IMR-90 (cell line): ENCODE measurements at regions not wholly inside any gene's neighbourhood (a gene's known extent, or its start where the extent isn't known, plus 50 kb on each side); places are given as distances from the start of the nearest gene placed in this dataset.

ENCODE experiments used
- ATAC-seq: fragments of 200-7000 bp; cut with Tn5 transposase; 2 replicates; pipeline ENCODE4 v1.9.1; 2020; ENCODE audit warnings: low read depth, mild to moderate bottlenecking, moderate library complexity
- BruUV-seq: library from RNA; stranded (reverse); fragments of 400-500 nt; replicated peaks from 2 replicates; lab custom pipeline; 2021; lab: Mats Ljungman, UMichigan
- CTCF ChIA-PET: fragments of 300-600 bp; formaldehyde crosslinking; extraction: SDS; loops from one replicate; lab custom pipeline; 2021; ENCODE audit warnings: antibody characterized with exemption; lab: Yijun Ruan, JAX
- POLR2A ChIA-PET: fragments of 300-600 bp; sonication (Branson Sonifier 250); formaldehyde crosslinking; loops from one replicate; lab custom pipeline; 2022; ENCODE audit warnings: antibody characterized with exemption; ENCODE audit not compliant: unreplicated experiment; lab: Charles Lee
- DNase-seq: peaks from one replicate; pipeline ENCODE4 v3.0.0; 2013
- H2AFZ ChIP-seq: replicated peaks from 2 replicates; pipeline ENCODE3; 2013; ENCODE audit warnings: low read length, mild to moderate bottlenecking; ENCODE audit not compliant: poor library complexity
- H2AK5ac ChIP-seq: 2 replicates; pipeline ENCODE4 v1.6.1; 2013; ENCODE audit warnings: low read depth, low read length, inconsistent platforms
- H2AK9ac ChIP-seq: replicated peaks from 2 replicates; pipeline ENCODE3; 2013; ENCODE audit warnings: mild to moderate bottlenecking, low read depth, low read length, moderate library complexity; ENCODE audit not compliant: poor library complexity
- H2BK120ac ChIP-seq: 2 replicates; pipeline ENCODE4 v1.6.1; 2013; ENCODE audit warnings: low read depth, low read length, inconsistent platforms
- H2BK15ac ChIP-seq: 3 replicates; pipeline ENCODE4 v1.6.1; 2013; ENCODE audit warnings: low read depth, low read length, inconsistent platforms
- H2BK20ac ChIP-seq: 2 replicates; pipeline ENCODE4 v1.6.1; 2013; ENCODE audit warnings: low read depth, mild to moderate bottlenecking, inconsistent platforms, low read length, moderate library complexity
- H2BK5ac ChIP-seq: 2 replicates; pipeline ENCODE4 v1.6.1; 2013; ENCODE audit warnings: mild to moderate bottlenecking, low read depth, low read length, inconsistent platforms; ENCODE audit not compliant: poor library complexity, severe bottlenecking
- H3K14ac ChIP-seq: replicated peaks from 2 replicates; pipeline ENCODE4 v1.6.1; 2013; ENCODE audit warnings: low read depth, low read length, inconsistent platforms
- H3K18ac ChIP-seq: 2 replicates; pipeline ENCODE4 v1.6.1; 2013; ENCODE audit warnings: low read depth, low read length, control low read depth
- H3K23ac ChIP-seq: 2 replicates; pipeline ENCODE4 v1.6.1; 2013; ENCODE audit warnings: low read depth, low read length, inconsistent platforms
- H3K27ac ChIP-seq: 2 replicates; pipeline ENCODE4 v1.5.1; 2013; ENCODE audit warnings: mild to moderate bottlenecking, control low read depth, low read length; ENCODE audit not compliant: insufficient read depth
- H3K27me3 ChIP-seq: 2 replicates; pipeline ENCODE4 v1.6.1; 2013; ENCODE audit warnings: low read length; ENCODE audit not compliant: control insufficient read depth, insufficient read depth
- H3K36me3 ChIP-seq: 2 replicates; pipeline ENCODE4 v1.6.1; 2013; ENCODE audit warnings: low read length, mixed read lengths; ENCODE audit not compliant: control insufficient read depth, insufficient read depth
- H3K4ac ChIP-seq: 2 replicates; pipeline ENCODE4 v1.6.1; 2013; ENCODE audit warnings: low read depth, low read length, inconsistent platforms
- H3K4me1 ChIP-seq: 2 replicates; pipeline ENCODE4 v1.6.1; 2013; ENCODE audit warnings: low read length, mixed read lengths; ENCODE audit not compliant: control insufficient read depth, insufficient read depth
- H3K4me2 ChIP-seq: 2 replicates; pipeline ENCODE4 v1.6.1; 2013; ENCODE audit warnings: low read depth, mild to moderate bottlenecking, control low read depth, low read length, moderate library complexity
- H3K4me3 ChIP-seq: 2 replicates; pipeline ENCODE4 v1.5.1; 2013; ENCODE audit warnings: low read depth, mild to moderate bottlenecking, control low read depth, low read length, moderate library complexity; ENCODE audit not compliant: insufficient read depth
- H3K56ac ChIP-seq: 2 replicates; pipeline ENCODE4 v1.6.1; 2013; ENCODE audit warnings: low read length, inconsistent platforms; ENCODE audit not compliant: insufficient read depth; ENCODE audit errors: extremely low read depth
- H3K79me1 ChIP-seq, 2 experiments: 2 replicates each; pipeline ENCODE4 v1.6.1; 2013; ENCODE audit warnings: low read length in 2 of 2, inconsistent platforms in 1 of 2, low read depth in 1 of 2
- H3K9ac ChIP-seq: 2 replicates; pipeline ENCODE4 v1.6.1; 2013; ENCODE audit warnings: low read depth, low read length, control low read depth
- H3K9me1 ChIP-seq: 2 replicates; pipeline ENCODE4 v1.6.1; 2013; ENCODE audit warnings: low read length, inconsistent platforms; ENCODE audit not compliant: insufficient read depth
- H3K9me3 ChIP-seq: 2 replicates; pipeline ENCODE4 v1.6.1; 2013; ENCODE audit warnings: low read length; ENCODE audit not compliant: control insufficient read depth, insufficient read depth
- H4K20me1 ChIP-seq: 2 replicates; pipeline ENCODE4 v1.6.1; 2013; ENCODE audit warnings: low read length, inconsistent platforms; ENCODE audit not compliant: insufficient read depth
- H4K5ac ChIP-seq: 2 replicates; pipeline ENCODE4 v1.6.1; 2013; ENCODE audit warnings: mild to moderate bottlenecking, low read depth, low read length, control low read depth
- H4K8ac ChIP-seq, 2 experiments: 2 replicates each; pipeline ENCODE4 v1.6.1; 2013; ENCODE audit warnings: low read depth in 2 of 2, low read length in 2 of 2, control low read depth in 1 of 2, inconsistent platforms in 1 of 2
- H4K91ac ChIP-seq: 2 replicates; pipeline ENCODE4 v1.6.1; 2013; ENCODE audit warnings: low read depth, low read length, inconsistent platforms; ENCODE audit not compliant: insufficient read depth
- BHLHE40 ChIP-seq: fragments of 150-350 bp; IDR thresholded peaks from 2 replicates; pipeline ENCODE4 v1.6.1; 2016; ENCODE audit warnings: mild to moderate bottlenecking, low read depth, low read length
- CEBPB ChIP-seq: IDR thresholded peaks from 2 replicates; pipeline ENCODE4 v1.6.1; 2012; ENCODE audit warnings: low read depth, low read length, improper control_type of control experiment
- CHD1 ChIP-seq: IDR thresholded peaks from 2 replicates; pipeline ENCODE4 v1.6.1; 2012; ENCODE audit warnings: low read depth, low read length, improper control_type of control experiment
- FOS ChIP-seq: fragments of 150-350 bp; IDR thresholded peaks from 2 replicates; pipeline ENCODE4 v1.6.1; 2016; ENCODE audit warnings: low read depth, low read length
- MAFK ChIP-seq: IDR thresholded peaks from 2 replicates; pipeline ENCODE4 v1.6.1; 2012; ENCODE audit warnings: low read depth, low read length, improper control_type of control experiment
- MAZ ChIP-seq: IDR thresholded peaks from 2 replicates; pipeline ENCODE4 v1.6.1; 2012; ENCODE audit warnings: low read depth, mild to moderate bottlenecking, low read length, improper control_type of control experiment, moderate library complexity, borderline replicate concordance
- MXI1 ChIP-seq: IDR thresholded peaks from 2 replicates; pipeline ENCODE4 v1.6.1; 2012; ENCODE audit warnings: low read depth, mild to moderate bottlenecking, low read length, moderate library complexity, borderline replicate concordance
- NFE2L2 ChIP-seq: fragments of 150-350 bp; IDR thresholded peaks from 2 replicates; pipeline ENCODE4 v1.6.1; 2016; ENCODE audit warnings: low read depth, mild to moderate bottlenecking, low read length
- POLR2A ChIP-seq: IDR thresholded peaks from 2 replicates; pipeline ENCODE4 v1.6.1; 2012; ENCODE audit warnings: mild to moderate bottlenecking, low read depth, low read length
- RAD21 ChIP-seq: IDR thresholded peaks from 2 replicates; pipeline ENCODE4 v1.6.1; 2012; ENCODE audit warnings: low read length, improper control_type of control experiment
- RCOR1 ChIP-seq: IDR thresholded peaks from 2 replicates; pipeline ENCODE4 v1.6.1; 2012; ENCODE audit warnings: mild to moderate bottlenecking, low read length, improper control_type of control experiment; ENCODE audit not compliant: insufficient replicate concordance
- RFX5 ChIP-seq: IDR thresholded peaks from 2 replicates; pipeline ENCODE4 v1.8.0; 2012; ENCODE audit warnings: low read depth, mild to moderate bottlenecking, low read length, moderate library complexity
- SMC3 ChIP-seq: fragments of 150-350 bp; IDR thresholded peaks from 2 replicates; pipeline ENCODE4 v1.6.1; 2016; ENCODE audit warnings: low read depth, mild to moderate bottlenecking, antibody characterized with exemption, low read length, moderate library complexity
- WGBS, 2 experiments: methylation state at CpG; one replicate each; pipeline versions ENCODE4 v1.1.5 to v1.1.7; 2013; ENCODE audit warnings: missing lambda C conversion rate in 2 of 2; ENCODE audit not compliant: insufficient read length in 1 of 2; ENCODE audit errors: extremely low coverage in 2 of 2; 5-methylcytosine and 5-hydroxymethylcytosine counted together
- dilution Hi-C: fragments of 300-500 bp; cut with HindIII; formaldehyde crosslinking; loops from one replicate; pipeline ENCODE4 v1.14.3; 2018; ENCODE audit warnings: low sequenced_read_pairs; ENCODE audit not compliant: unreplicated experiment
- in situ Hi-C: fragments of 300-500 bp; cut with MboI; formaldehyde crosslinking; loops from 3 replicates; pipeline ENCODE4 v1.14.3; 2019; ENCODE audit warnings: low sequenced_read_pairs, inconsistent platforms, mixed read lengths
- intact Hi-C: fragments of 100-400 bp; cut with micrococcal nuclease; formaldehyde crosslinking; loops from 2 replicates; pipeline ENCODE4 v1.10.0; 2022
- TF ChIP-seq, protein P1 (sequence below): conservative IDR thresholded peaks from 2 replicates; pipeline ENCODE4 v1.5.1; 2012; ENCODE audit warnings: mild to moderate bottlenecking, low read depth, low read length, improper control_type of control experiment
- TF ChIP-seq, protein P2 (sequence below): fragments of 150-350 bp; IDR thresholded peaks from 2 replicates; pipeline ENCODE4 v1.6.1; 2016; ENCODE audit warnings: low read depth, mild to moderate bottlenecking, low read length, moderate library complexity, borderline replicate concordance
- TF ChIP-seq, protein P3 (sequence below): fragments of 150-350 bp; IDR thresholded peaks from 2 replicates; pipeline ENCODE4 v1.6.1; 2017; ENCODE audit warnings: mild to moderate bottlenecking, antibody characterized with exemption, low read length, low read depth

DNA sequence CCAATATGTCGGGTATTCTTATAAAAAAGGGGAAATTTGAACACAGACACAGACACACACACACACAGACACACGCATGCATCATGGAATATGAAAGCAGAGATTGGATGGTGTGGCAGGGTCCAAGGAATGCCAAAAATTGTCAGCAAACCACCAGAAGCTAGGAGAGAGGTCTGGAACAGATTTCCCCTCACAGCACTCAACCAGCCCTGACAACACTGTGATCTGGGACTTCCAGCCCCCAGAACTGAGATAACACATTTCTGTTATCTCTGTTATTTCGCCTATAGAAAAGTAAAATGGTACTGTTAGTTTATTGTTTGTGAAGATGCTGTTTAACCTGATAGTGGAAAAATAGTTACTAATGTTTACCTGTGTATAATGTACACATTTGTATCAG lies 145.4 kb upstream of the ZBED5 start:
- no CpG with 5 or more reads among the region's 3 CpGs for WGBS, 2 experiments
- DNase-seq (no peak), ATAC-seq (no peak)
- Histone ChIP-seq H4K20me1 (no peaks in the 10 kb centered on the region), H2BK5ac (no peak overlapping the region), H3K56ac (no peak overlapping the region), H2BK20ac (no peak overlapping the region), H3K23ac (no peak overlapping the region), H4K8ac (no peak overlapping the region), H3K4ac (no peak overlapping the region), H2BK15ac (no peak overlapping the region), H2AK5ac (no peak overlapping the region), H3K9ac (no peak overlapping the region), H3K9me1 (no peaks in the 10 kb centered on the region), H3K4me1 (no peaks in the 10 kb centered on the region), H3K27ac (no peak overlapping the region), H3K4me3 (no peak overlapping the region), H3K18ac (no peak overlapping the region), H3K14ac (no peak overlapping the region), H3K36me3 (no peaks in the 10 kb centered on the region), H3K27me3 (peaks cover 39% of the 10 kb centered on the region), H2AK9ac (no peak overlapping the region), H3K4me2 (no peak overlapping the region), H4K5ac (no peak overlapping the region), H4K91ac (no peak overlapping the region), H3K9me3 (no peaks in the 10 kb centered on the region), H2BK120ac (no peak overlapping the region), H3K79me1 (no peaks in the 10 kb centered on the region), H2AFZ (no peak overlapping the region)
- TF ChIP-seq SMC3: no peak
- TF ChIP-seq, protein P1, sequence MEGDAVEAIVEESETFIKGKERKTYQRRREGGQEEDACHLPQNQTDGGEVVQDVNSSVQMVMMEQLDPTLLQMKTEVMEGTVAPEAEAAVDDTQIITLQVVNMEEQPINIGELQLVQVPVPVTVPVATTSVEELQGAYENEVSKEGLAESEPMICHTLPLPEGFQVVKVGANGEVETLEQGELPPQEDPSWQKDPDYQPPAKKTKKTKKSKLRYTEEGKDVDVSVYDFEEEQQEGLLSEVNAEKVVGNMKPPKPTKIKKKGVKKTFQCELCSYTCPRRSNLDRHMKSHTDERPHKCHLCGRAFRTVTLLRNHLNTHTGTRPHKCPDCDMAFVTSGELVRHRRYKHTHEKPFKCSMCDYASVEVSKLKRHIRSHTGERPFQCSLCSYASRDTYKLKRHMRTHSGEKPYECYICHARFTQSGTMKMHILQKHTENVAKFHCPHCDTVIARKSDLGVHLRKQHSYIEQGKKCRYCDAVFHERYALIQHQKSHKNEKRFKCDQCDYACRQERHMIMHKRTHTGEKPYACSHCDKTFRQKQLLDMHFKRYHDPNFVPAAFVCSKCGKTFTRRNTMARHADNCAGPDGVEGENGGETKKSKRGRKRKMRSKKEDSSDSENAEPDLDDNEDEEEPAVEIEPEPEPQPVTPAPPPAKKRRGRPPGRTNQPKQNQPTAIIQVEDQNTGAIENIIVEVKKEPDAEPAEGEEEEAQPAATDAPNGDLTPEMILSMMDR: no peak
- TF ChIP-seq MXI1: no peak
- TF ChIP-seq NFE2L2: no peak
- TF ChIP-seq MAFK: no peak
- no peak for TF ChIP-seq CEBPB
- no peak for TF ChIP-seq RCOR1
- TF ChIP-seq FOS: no peak
- no peak for TF ChIP-seq BHLHE40
- TF ChIP-seq, protein P2, sequence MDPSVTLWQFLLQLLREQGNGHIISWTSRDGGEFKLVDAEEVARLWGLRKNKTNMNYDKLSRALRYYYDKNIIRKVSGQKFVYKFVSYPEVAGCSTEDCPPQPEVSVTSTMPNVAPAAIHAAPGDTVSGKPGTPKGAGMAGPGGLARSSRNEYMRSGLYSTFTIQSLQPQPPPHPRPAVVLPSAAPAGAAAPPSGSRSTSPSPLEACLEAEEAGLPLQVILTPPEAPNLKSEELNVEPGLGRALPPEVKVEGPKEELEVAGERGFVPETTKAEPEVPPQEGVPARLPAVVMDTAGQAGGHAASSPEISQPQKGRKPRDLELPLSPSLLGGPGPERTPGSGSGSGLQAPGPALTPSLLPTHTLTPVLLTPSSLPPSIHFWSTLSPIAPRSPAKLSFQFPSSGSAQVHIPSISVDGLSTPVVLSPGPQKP: no peak
- TF ChIP-seq POLR2A: no peak
- TF ChIP-seq, protein P3, sequence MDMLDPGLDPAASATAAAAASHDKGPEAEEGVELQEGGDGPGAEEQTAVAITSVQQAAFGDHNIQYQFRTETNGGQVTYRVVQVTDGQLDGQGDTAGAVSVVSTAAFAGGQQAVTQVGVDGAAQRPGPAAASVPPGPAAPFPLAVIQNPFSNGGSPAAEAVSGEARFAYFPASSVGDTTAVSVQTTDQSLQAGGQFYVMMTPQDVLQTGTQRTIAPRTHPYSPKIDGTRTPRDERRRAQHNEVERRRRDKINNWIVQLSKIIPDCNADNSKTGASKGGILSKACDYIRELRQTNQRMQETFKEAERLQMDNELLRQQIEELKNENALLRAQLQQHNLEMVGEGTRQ: no peak
- TF ChIP-seq RAD21: no peak
- no peak for TF ChIP-seq RFX5
- TF ChIP-seq MAZ: no peak
- no peak for TF ChIP-seq CHD1
- no TSS peak for BruUV-seq
- intact Hi-C loops: no loop called here
- CTCF ChIA-PET: no interaction called here
- in situ Hi-C loops: no loop called here
- POLR2A ChIA-PET: interaction anchor here (0.6 kb wide), 1 partner anchor 11 kb away, joined by 3 read pairs; no protein-coding TSS in a partner anchor
- dilution Hi-C loops: no loop called here
